IPS-NIHi7 (cell line): ENCODE measurements at regions not wholly inside any gene's neighbourhood (a gene's known extent, or its start where the extent isn't known, plus 50 kb on each side); places are given as distances from the start of the nearest gene placed in this dataset.

Experiments used
- DNase-seq: peaks from one replicate; pipeline ENCODE4 v3.0.0; 2012; ENCODE audit warnings: mixed read lengths; ENCODE audit errors: extremely low spot score

DNA sequence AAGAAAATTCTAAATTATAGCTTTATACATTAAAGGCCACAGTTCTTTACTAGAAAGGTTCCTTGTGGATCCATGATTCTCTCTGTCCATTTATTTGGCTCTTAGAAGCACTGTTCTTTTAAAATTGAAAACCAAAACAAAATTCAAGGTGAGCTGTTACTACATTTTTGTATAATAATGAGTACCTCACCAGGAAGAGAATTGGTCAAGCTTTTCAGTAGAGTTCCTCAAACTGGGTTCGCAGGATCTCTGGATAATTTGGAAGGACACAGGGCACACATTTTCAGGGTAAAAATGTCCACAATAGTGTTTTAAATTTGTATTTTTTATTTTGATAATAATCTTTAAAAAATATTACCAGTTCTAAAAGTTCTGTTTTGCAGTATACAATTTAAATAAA, 93.0 kb downstream of the PPP1R3A start:
- DNase-seq = no peak

DNA sequence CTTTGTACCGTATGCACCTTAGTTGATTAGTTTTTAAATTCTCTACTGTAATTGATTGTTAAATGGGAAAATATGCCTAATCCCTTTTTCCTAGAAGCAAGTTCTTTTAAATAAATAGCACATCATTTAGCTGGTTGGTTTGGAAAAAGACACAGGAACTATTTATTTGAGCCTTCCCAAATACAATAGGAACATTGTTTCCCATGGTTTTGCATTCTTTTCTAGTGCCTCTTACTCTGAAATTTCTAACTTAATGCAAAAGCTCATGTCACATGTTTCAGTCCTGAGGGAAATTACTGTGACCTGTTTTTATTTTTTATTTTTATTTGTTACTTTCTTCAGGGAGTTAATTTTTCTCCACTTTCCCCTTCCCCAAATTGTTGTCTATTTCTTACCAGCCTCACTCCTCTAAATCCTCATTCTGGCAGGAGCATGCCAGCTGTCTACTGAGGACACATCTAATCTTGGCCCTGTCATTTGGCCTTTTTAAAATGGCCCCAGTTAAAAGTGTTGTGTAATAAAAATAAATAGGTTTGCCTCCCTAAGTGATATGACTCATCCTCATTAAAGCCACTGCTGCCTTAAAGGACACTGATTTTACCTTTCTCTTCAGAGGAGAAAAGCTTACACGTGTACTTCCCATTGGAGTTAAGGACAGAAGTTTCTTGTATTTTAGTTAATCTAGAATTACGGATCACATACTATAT, 94.5 kb downstream of the PPP1R3A start:
- no peak for DNase-seq

DNA sequence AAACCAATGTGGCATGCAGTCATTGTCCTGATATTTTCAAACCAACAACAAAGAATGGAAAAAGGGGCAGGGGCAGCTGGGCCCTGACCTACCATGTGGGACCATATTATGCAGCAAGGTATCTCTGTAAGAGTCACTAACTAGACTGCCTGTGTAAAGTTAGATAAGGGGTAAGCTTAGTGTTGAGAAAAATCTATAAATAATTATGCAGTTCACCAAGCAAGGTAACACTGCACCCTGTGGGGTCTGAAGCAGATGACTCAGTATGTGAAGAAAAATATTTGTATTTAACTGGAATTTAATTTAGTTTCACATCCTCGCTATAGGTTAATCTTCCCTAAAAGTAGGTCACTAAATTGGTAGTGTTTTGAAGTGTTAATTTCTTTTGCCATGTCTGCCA, 99.3 kb downstream of the PPP1R3A start:
- DNase-seq = no peak

DNA sequence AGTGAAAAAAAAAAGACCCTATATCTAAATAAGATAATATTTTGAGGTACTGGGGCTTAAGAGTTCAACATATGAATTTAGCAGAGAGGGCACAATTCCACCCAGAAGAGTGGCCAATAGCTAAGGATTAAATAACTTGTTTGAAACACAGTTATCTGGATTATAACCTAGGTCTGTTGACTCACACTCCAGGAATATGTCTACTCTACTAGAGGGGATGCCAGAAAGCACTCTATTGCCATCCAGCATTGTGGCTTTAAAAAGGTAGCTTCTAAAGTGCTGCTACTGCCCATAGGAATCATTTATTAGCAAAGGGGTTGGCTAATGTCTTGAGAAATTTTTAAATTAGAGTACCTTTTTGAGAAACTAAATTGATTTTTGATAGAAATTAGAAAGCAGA, 102.2 kb downstream of the PPP1R3A start:
- DNase-seq = no peak

DNA sequence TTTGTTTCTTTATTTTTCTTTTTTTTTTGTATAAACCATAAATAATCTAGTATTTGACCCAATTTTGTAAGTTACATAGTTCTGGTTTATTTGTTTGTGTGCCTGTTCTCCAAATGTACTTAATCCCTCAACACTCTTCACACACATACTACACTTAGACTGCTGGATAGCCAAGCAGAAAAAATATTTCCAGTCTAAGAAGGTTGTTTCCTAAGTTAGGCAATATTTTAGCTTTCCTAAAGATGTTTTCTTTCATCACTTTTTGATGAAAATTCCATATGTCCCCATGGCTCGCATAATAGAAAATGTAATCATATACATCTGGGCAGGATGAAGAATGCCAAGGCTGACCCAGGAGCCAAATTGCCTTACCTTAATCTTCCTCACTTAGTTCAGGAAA, 105.3 kb downstream of the PPP1R3A start:
- no peak for DNase-seq

DNA sequence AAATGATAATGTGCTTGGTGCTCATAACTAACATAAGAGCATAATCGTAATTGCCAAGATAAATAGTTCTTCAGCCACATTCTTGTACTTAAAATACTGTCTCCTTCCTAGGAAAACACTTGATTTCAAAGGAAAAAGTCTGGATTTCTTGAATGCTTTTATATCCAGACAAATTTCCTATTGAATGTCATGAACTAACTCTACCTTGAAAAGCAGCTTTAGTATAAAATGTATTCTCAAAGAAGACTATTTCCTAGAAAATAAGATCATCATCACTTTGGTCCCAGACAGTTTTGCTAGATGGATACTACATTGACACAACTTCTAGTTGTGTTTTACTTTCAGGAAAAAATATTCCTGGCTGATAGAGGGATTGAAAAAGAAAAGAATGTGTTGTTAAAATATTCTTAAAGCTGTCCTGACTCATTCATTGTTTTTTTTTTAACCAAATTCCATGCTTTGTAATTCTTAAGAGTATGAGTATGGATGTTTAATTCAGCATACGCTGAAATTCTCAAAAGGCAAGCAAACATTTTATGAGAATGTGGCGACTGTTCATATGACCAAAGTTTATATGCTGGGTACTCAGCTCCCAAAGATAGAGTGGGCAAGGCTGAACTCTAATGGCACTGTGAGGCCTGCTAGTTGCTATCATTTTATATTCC, 106.1 kb downstream of the PPP1R3A start:
- no peak for DNase-seq

DNA sequence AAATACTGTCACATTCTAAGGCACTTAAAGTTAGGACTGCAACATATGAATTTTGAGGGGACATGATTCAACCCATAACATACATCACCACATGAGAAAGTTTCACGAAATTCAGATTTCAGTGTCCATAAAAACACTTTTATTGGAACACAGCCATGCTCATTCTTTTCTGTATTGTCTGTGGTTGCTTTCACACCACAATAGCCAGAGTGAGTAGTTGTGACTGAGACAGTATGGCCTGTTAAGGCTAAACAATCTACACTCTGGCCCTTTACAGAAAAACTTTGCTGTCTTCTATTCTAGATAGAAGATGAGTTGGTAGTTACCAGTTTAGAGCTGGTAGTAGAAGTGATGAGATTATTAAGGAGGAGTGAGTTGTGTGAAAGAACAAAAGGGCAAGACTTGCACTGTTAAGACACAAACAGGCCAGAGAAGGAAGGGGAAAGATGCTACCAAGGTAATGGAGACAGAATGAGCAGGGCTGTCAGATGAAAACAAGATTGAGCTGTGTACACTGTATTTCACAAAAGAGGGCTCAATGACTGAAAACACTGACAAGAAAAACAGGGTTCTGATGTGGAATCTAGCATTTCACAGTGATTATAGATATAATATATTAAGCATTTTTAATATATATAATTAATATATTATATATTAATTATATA, 108.6 kb downstream of the PPP1R3A start:
- no peak for DNase-seq

DNA sequence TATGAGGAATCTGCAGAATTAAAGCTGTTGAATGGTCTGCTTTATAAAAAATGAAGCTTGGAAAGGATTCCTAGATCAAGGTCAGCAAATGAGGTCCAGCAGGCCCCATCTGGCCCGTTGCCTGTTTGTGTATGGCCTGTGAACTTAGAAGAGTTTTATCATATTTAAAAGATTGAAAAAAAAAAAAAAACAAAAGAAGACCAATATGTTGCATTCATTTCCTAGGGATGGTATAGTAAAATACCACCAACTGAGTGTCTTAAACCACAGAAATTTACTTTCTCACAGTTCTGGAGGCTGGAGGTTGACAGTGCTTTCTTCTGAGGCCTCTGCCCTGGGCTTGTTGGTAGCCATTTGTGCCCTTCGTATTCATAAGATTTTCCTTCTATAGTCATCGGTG, 109.2 kb downstream of the PPP1R3A start:
- DNase-seq = no peak

DNA sequence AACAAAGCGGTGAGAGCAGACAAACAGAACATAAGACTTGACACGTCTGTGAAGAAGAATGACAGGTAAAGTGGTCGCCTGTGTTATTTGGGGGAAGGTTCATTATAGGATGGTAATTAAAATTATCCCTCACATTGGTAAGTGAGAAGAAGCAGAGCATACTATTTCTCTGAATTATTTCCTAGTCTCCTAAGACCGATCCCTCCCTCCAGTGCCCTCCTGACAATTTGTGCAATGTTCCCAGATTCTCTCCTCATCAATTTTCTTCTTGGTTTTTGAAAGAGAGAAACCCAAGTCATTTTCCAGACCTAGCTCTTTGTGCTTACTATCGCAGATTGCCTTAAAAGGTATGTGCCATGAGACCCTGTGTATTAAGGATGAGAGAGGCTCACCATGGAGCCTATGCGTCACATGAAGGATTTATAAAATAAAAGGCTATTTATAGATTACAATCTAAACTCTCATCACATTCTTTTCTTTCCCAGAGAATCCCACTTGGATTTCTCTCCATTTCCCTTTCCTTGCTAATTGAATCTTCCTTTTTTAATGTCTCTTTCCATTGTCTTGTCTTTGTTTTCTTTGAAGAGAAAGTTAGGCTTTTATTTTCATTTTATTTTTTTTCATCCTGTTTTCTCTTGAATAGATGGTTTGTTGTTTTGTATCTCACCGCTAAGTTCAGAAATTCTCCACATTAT, 112.0 kb downstream of the PPP1R3A start:
- no peak for DNase-seq

DNA sequence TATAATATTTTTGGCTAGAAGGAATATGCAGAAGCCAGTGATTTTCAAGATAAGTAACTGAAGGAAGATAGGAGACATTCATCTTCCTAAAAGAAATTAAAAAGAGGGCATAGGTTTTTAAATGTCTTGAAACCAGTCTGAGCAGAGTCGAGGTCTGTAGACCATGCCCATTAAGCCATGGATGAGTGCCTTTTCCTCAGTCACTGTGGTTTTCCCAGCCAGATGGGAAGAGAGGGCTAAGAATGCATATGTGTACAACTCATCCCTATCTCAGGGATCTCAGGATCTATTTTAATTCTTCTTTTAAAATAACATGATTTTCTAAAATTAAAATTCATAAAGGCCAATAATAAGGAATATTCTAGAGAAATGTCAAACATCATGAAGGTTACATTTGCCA, 112.8 kb downstream of the PPP1R3A start:
- DNase-seq = no peak

DNA sequence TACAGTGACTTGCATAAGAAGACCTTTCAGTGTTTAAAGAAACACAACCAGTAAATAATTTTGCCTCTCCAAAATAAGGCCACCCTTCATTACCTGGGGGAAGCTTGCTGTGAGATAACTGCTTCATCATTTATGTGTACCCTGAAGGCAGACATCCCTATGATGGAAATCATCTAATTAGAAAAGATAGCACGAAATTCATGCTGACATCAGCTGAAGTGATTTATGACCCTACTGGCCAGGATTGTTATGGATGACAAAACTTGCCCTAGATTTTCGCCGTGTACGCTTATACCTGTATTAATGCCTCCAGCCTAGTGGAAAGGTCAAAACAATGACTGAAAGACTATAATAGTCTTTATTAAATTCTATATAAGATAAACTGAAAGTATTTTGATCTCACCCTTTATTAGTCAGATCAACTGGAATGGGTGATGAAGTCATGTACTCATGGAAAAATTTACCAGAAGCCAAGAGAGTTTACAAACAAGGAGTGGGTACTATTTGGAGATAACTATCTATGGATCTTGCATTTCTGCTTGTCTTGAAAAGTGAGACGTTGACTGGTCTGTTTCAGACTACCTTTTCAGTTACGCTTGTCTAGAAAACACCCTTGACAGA, 114.2 kb downstream of the PPP1R3A start:
- no peak for DNase-seq

DNA sequence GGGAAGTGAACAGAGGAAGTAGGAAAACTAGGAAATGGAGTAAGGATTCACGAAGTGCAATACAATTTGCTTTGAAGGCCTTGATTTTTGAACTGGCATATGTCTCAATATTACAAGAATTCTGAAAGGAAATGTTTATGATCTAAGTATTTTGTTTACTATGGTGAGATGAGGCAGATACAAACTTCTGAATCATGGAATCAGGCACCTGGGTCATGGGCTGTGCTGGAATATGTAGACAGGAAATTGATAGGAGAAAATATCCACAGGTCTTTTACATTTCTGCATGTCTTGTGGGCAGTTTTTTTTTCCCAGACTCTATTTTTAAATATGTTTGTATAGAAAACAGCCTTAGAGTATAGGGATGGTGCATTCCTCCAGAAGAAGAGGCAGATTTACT, 117.1 kb downstream of the PPP1R3A start:
- DNase-seq = no peak

DNA sequence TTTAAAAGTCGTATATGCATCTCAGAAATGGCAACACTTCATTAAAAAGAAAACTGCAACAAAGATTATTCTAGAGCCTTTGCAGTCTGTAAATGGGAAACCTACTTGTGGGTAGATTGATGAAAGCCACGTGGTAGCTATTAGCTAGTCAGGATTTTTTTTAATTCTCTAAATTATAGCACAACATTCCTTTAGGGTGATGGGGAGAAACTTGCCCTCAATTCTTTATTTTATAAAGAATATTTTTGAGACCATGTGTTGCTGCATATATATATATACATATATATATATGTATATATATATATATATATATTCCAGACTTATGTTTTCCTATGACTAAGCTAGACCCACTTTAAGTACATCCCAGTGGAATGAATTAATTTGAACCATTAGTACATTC, 118.0 kb downstream of the PPP1R3A start:
- DNase-seq = no peak

DNA sequence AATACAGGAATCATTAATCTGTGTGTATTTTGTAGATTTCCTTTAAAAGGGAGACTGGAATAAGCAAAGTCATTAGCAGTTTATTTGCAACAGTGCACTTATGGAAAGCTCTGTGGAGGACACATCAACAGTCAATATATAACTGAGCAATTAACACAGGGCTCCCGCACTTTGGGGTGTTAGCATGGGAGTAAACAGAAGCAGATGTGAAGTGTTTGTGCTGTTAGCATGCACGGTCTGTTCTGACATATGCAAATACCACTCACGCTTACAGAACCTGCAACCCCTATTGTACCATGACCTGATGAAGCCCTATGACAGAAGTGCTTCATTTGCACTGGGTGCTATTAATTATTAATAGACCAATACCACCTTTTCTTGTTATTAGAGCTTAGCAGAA, 118.9 kb downstream of the PPP1R3A start:
- no peak for DNase-seq

DNA sequence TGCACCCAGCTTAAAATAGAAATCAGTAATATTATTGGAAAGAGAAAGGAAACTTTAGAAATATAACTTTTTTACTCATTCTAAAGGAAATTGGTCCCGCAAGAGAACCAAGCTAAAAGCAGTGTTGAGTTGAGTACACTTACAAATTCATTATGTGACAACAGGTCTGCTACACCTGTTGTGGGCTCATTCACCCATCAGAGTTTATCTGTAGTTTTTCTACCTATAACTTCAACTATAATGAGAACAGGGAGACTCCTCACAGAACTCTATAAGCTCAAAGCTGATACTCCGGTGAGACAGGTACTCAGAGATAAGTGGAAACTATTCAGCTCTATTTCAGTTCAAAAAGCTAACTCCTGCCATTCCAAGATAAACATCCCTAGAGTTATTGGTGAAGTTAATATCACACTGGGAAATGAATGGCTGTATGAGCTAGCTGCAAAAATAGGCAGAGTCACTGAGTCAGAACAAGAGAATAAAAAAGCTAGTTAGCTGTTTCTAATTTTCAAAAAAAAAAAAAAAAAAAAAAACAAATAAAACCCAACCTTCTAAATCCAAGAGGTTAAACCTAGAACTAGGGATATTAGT, 121.3 kb downstream of the PPP1R3A start:
- no peak for DNase-seq

DNA sequence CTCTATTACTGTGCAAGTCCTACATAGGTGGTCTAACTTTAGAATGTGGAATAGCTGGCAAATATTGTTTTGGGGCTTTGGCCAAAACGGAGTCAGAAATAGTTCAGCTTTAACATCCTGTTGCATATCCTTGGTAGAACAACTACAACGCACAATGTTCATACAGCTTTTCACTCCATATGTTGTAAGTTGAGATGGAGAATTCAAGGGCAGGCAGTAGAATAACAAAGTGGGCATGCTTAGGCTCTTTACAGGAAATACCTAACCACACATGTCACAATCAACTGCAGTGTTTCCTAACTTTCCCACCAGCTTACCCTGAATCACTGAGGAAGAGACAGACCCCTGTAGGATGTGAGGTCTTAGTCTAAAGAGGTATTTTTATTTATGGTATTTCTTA, 122.3 kb downstream of the PPP1R3A start:
- DNase-seq = no peak

DNA sequence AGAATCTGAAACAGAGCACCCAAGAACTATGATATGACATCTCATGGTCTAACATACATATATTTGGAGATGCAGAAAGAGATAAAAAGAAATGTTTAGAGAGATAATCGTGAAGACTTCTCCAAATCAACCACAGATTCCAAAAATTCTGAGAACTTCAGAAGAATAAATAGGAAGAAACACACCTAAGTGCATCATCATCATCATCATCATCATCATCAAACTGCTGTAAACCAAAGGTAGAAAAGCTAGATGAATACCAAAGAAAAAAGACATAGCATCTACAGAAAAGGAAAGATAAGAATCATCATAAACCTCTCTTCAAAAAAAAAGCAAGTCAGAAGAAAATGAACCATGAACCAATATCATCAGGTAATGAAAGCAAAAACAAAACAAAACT, 124.2 kb downstream of the PPP1R3A start:
- DNase-seq = no peak

DNA sequence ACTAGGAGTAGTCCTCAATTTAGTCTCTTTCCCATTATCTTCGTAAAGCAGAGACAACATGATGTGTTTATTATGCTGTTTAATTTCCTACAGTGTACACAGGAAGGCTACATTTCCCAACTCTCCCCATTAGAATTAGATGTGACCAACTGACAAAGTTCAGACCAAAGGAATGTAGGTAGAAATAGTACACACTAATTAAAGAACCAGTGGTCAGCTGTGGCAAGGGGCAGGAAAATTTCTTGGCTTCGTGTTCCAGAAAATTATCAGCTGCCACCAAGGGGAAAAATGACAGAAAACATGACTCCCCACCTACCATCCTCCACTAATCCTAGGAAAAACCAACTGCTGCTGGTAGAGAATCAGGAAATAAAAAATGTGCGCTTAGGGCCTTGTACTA, 125.6 kb downstream of the PPP1R3A start:
- DNase-seq = no peak

DNA sequence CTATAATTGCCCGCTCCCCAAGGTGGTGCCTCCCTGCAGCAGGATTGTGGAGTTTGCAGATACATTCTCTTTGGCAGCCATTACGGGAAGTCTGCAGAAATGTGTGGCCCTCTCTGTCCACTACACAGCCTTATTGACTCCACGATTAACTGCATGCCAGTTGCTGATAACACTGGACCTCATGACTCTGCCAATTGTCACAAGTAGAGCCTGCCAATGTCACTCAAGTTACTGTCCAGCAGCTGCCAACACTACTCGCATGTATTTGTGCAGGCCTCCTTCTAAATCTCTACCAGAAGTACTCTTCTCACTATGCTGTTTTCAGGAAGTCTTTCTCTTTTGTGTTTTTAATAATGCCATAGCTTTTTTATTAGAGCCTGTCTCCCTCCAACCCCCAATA, 128.8 kb downstream of the PPP1R3A start:
- DNase-seq = no peak

DNA sequence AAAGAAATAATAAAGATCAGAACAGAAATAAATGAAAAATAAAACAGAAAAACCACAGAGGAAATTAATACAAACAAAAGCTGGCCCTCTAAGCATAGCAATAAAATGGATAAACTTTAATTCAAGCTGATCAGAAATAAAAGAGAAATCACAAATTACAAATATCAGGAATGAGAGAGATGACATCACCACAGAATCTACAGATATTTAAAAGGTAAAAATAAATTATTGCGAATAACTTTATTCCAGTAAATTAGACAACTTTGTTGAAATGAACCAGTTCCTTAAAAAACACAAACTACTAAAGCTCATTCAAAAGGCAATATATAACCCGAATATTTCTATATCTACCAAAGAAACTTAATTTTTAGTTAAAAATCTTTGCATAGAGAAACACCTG, 131.7 kb downstream of the PPP1R3A start:
- DNase-seq = no peak

DNA sequence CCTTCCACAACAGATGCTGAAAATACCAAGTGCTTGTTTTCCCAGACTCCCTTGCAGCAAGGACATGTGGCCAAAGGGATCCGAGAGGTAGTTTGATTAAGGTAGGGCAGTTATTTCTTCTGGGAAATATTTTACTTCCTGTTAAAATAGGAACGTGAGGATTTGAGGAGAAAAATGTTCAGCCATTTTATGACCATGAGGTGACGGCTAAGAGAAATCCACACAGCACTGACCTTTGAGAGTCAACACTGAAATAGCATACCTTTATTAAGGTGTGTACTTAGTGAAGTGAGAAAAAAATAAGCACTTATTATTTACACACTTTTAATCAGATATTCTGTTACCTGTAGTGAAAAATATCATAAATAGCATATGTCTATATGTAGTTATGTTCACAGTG, 133.9 kb downstream of the PPP1R3A start:
- DNase-seq = no peak

DNA sequence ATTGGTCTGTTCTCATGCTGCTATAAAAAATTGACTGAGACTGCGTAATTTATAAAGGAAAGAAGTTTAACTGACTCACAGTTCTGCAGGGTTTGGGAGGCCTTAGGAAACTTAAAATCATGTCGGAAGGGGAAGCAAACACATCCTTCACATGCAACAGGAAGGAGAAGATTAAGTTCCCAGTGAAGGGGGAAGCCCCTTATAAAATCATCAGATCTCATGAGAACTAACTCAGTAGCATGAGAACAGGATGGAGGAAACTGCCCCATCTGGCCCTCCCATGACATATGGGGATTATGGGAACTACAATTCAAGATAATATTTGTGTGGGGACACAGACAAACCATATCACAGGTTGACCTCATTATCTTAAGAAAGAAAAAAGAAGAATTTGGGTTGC, 134.5 kb downstream of the PPP1R3A start:
- DNase-seq = no peak
